K562 (cell line): ENCODE measurements at regions not wholly inside any gene's neighbourhood (a gene's known extent, or its start where the extent isn't known, plus 50 kb on each side); places are given as distances from the start of the nearest gene placed in this dataset.
"Not testable (repeated sequence)": the region's sequence is repeated elsewhere in the genome, so short reads cannot be mapped to it uniquely, and the experiment has no call there.

Experiments used
- ATAC-seq: fragments of 200-7000 bp; cut with Tn5 transposase; 3 replicates; pipeline ENCODE4 v1.9.1; 2020; ENCODE audit warnings: moderate library complexity
- BruUV-seq: library from RNA; stranded (reverse); fragments of 400-500 nt; replicated peaks from 2 replicates; lab custom pipeline; 2021; lab: Mats Ljungman, UMichigan
- CTCF ChIA-PET: fragments of 300-600 bp; formaldehyde crosslinking; extraction: SDS; loops from one replicate; lab custom pipeline; 2021; ENCODE audit warnings: low intra/inter-chr PET ratio; lab: Yijun Ruan, JAX
- POLR2A ChIA-PET: fragments of 300-600, 350-650 bp; sonication (Branson Sonifier 250); formaldehyde crosslinking; extraction: SDS; loops from one replicate; lab custom pipeline; 2021; ENCODE audit warnings: antibody characterized with exemption, inconsistent platforms; lab: Yijun Ruan, JAX
- DNase-seq, 4 experiments: peaks; one replicate each; pipeline versions ENCODE4 v3.0.0 to v3.0.0-alpha.2; 2011 to 2018; ENCODE audit warnings: low spot score in 3 of 4, mixed read lengths in 3 of 4; ENCODE audit errors: extremely low read depth in 1 of 4
- FAIRE-seq: peaks from 2 replicates; lab custom pipeline; 2011; peaks lifted over from hg19 to GRCh38; lab: Jason Lieb, UNC
- H2AFZ ChIP-seq: 2 replicates; pipeline ENCODE4 v1.6.0; 2011; ENCODE audit warnings: low read depth, low read length, control low read depth, inconsistent platforms
- H3K27ac ChIP-seq: fragments of 200-600 bp; 3 replicates; pipeline ENCODE4 v1.8.0; 2011; ENCODE audit warnings: low read depth, mild to moderate bottlenecking, control low read depth, inconsistent platforms, low read length, moderate library complexity, mixed read lengths; ENCODE audit errors: extremely low read depth
- H3K27me3 ChIP-seq, 2 experiments: fragments of 300-600 bp in 1 of 2; 2 replicates in 1 of 2; 3 replicates in 1 of 2; pipeline versions ENCODE4 v1.6.0 to v1.8.0; 2011; ENCODE audit warnings: inconsistent platforms in 2 of 2, low read length in 2 of 2, mild to moderate bottlenecking in 1 of 2, mixed read lengths in 1 of 2, moderate library complexity in 1 of 2; ENCODE audit not compliant: control insufficient read depth in 2 of 2, insufficient read depth in 2 of 2
- H3K36me3 ChIP-seq: fragments of 300-600 bp; 3 replicates; pipeline ENCODE4 v1.8.0; 2011; ENCODE audit warnings: mild to moderate bottlenecking, low read length, inconsistent platforms; ENCODE audit not compliant: control insufficient read depth, insufficient read depth
- H3K4me1 ChIP-seq, 2 experiments: fragments of 200-600 bp in 1 of 2; replicated peaks in 1 of 2; 2 replicates in 1 of 2; 3 replicates in 1 of 2; pipeline versions ENCODE4 v1.5.1 to v1.8.0; 2011; ENCODE audit warnings: inconsistent platforms in 2 of 2, low read length in 2 of 2, mild to moderate bottlenecking in 1 of 2, mixed read lengths in 1 of 2, moderate library complexity in 1 of 2; ENCODE audit not compliant: control insufficient read depth in 2 of 2, insufficient read depth in 2 of 2
- H3K4me2 ChIP-seq: 2 replicates; pipeline ENCODE4 v1.6.1; 2011; ENCODE audit warnings: low read length, control low read depth, inconsistent platforms, mixed read lengths; ENCODE audit not compliant: insufficient read depth
- H3K4me3 ChIP-seq: fragments of 200-600 bp; sonication (generic), shearing (Covaris generic); 2 replicates; pipeline ENCODE4 v1.5.1; 2016; ENCODE audit warnings: control low read depth, inconsistent platforms
- H3K79me2 ChIP-seq: fragments of 200-600 bp; 3 replicates; pipeline ENCODE4 v1.8.0; 2011; ENCODE audit warnings: low read length, inconsistent platforms; ENCODE audit not compliant: control insufficient read depth, insufficient read depth
- H3K9ac ChIP-seq, 2 experiments: 2 replicates each; pipeline versions ENCODE4 v1.6.0 to v1.6.1; 2011; ENCODE audit warnings: low read depth in 2 of 2, low read length in 2 of 2, control low read depth in 1 of 2, inconsistent platforms in 1 of 2, mild to moderate bottlenecking in 1 of 2, mixed read lengths in 1 of 2; ENCODE audit not compliant: insufficient read depth in 1 of 2
- H3K9me1 ChIP-seq: one replicate; pipeline ENCODE4 v1.6.0; 2011; ENCODE audit warnings: inconsistent platforms, mild to moderate bottlenecking, low read length, moderate library complexity; ENCODE audit not compliant: control insufficient read depth, insufficient read depth
- H3K9me3 ChIP-seq: replicated peaks from 2 replicates; pipeline ENCODE4 v1.5.1; 2011; ENCODE audit warnings: low read depth, low read length, inconsistent platforms; ENCODE audit not compliant: control insufficient read depth, insufficient read depth
- H4K20me1 ChIP-seq: replicated peaks from 2 replicates; pipeline ENCODE4 v1.6.1; 2011; ENCODE audit warnings: low read length, inconsistent platforms, mixed read lengths; ENCODE audit not compliant: control insufficient read depth, insufficient read depth
- CC2D1A ChIP-seq: fragments of 450-650 bp; IDR thresholded peaks from 2 replicates; pipeline ENCODE4 v1.6.1; 2017; ENCODE audit warnings: mild to moderate bottlenecking
- HDAC2 ChIP-seq: fragments of 450-650 bp; IDR thresholded peaks from 2 replicates; pipeline ENCODE4 v1.6.1; 2016; ENCODE audit warnings: mild to moderate bottlenecking
- RBBP5 ChIP-seq: fragments of 200-600 bp; sonication (generic); IDR thresholded peaks from 2 replicates; pipeline ENCODE4 v1.6.1; 2012; ENCODE audit warnings: borderline replicate concordance, mild to moderate bottlenecking, low read length, control low read depth, inconsistent platforms; ENCODE audit not compliant: insufficient read depth, poor library complexity, severe bottlenecking
- ZNF347 ChIP-seq: fragments of 450-650 bp; formaldehyde crosslinking; IDR thresholded peaks from 2 replicates; pipeline ENCODE4 v1.4.0; 2020; ENCODE audit warnings: low read depth, mild to moderate bottlenecking, moderate library complexity
- WGBS: fragments of 100-300 bp; shearing (Covaris generic); methylation state at CpG from one replicate; pipeline ENCODE4 v1.1.6; 2016; ENCODE audit warnings: low coverage, mixed read lengths; ENCODE audit not compliant: insufficient coverage; ENCODE audit errors: missing lambda C conversion rate; 5-methylcytosine and 5-hydroxymethylcytosine counted together
- in situ Hi-C: fragments of 300-500 bp; cut with MboI; formaldehyde crosslinking; loops from 4 replicates; pipeline ENCODE4 v1.15.0; 2018; ENCODE audit warnings: inconsistent platforms, mixed read lengths
- intact Hi-C: fragments of 100-400 bp; cut with micrococcal nuclease; formaldehyde crosslinking; loops from 2 replicates; pipeline ENCODE4 v1.14.2; 2022
- TF ChIP-seq, protein P1 (sequence below): fragments of 250-450 bp; sonication (Bioruptor Pico); IDR thresholded peaks from 2 replicates; pipeline ENCODE4 v1.5.1; 2021; ENCODE audit warnings: mild to moderate bottlenecking

DNA sequence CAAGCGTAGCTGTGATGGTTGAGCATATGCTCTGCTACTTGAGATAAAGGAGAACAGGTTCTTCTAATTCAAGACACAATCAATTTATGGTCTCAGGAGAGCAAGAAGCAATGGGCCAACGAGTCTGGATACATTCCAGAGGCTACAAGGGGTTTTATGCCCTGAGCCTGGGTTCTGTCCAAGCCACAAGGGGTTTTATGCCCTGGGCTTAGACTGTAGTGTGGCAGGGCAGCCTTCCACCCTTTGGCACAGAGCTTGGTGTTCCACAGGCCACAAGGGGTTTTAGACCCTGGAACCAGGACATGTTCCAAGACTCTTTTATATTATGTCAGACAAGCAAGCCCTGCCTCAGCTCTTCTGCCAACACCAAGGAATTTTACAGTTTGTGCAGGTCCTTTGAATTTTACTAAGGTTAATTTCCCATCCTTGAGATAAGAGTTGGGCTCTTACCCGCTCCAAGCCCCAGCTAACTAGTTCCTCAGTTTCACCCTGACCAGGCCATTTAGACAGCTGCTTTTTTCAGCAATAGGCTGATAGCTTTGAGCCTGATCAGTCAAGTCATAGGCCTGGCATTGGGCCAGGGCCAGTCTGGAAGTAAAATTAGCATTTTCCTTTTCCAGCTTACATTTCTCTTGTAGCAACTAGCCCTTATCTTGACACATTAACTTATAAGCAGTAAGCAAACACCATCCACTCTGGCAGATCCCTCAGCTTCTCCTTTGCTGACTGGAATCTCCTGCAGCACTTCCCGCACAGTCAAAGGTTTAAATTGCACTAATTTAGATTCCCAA, 95.0 kb downstream of the ZNF737 start (continued):
- TF ChIP-seq, protein P1, sequence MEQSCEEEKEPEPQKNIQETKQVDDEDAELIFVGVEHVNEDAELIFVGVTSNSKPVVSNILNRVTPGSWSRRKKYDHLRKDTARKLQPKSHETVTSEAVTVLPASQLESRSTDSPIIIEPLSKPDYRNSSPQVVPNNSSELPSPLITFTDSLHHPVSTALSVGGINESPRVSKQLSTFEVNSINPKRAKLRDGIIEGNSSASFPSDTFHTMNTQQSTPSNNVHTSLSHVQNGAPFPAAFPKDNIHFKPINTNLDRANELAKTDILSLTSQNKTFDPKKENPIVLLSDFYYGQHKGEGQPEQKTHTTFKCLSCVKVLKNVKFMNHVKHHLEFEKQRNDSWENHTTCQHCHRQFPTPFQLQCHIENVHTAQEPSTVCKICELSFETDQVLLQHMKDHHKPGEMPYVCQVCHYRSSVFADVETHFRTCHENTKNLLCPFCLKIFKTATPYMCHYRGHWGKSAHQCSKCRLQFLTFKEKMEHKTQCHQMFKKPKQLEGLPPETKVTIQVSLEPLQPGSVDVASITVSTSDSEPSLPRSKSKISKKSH = no peak
- TF ChIP-seq ZNF347 (CRISPR knock-in tag) = no peak
- no peak for TF ChIP-seq HDAC2
- no peak for TF ChIP-seq CC2D1A
- TF ChIP-seq RBBP5 = no peak
- TF ChIP-seq, all 486 proteins: peak for 0

DNA sequence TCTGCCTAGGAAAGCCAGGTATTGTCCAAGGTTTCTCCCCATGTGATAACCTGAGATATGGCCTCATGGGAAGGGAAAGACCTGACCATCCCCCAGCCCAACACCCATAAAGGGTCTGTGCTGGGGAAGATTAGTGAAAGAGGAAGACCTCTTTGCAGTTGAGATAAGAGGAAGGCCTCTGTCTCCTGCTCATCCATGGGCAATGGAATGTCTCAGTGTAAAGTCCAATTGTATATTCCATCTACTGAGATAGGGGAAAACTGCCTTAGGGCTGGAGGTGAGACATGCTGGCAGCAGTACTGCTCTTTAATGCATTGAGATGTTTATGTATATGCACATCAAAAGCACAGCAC, 99.0 kb downstream of the ZNF737 start:
- H3K27me3 ChIP-seq, CTCF ChIA-PET, POLR2A ChIA-PET, H3K27ac ChIP-seq, H3K9ac ChIP-seq, H3K9me1 ChIP-seq, in situ Hi-C loops, H3K36me3 ChIP-seq, DNase-seq, intact Hi-C loops, ATAC-seq, H4K20me1 ChIP-seq, FAIRE-seq, H2AFZ ChIP-seq, H3K4me3 ChIP-seq, BruUV-seq, H3K4me2 ChIP-seq, H3K9me3 ChIP-seq, H3K79me2 ChIP-seq, H3K4me1 ChIP-seq: not testable (repeated sequence)

DNA sequence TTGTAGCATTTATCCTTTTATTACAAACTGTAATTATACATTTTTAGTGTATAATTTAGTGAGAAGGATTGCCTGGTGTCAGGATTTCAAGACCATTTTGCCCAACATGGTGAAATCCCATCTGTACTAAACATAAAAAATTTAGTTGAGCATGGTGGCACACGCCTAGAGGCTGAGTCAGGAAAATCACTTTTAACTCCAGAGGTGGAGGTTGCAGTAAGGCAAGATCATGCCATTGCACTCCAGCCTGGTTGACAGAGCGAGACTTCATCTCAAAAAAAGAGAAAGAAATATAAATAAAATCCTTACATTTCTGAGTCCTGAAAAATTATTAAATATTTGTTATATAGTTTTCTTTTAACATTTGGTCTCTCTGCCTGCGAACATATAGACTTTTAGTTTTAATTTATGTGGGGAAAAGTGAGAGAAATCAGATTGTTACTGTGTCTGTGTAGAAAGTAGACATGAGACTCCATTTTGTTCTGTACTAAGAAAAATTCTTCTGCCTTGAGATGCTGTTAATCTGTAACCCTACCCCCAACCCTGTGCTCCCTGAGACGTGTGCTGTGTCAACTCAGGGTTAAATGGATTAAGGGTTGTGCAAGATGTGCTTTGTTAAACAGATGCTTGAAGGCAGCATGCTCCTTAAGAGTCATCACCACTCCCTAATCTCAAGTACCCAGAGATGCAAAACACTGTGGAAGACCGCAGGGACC, 99.5 kb downstream of the ZNF737 start:
- ATAC-seq, H2AFZ ChIP-seq, intact Hi-C loops, H3K9me1 ChIP-seq, H3K36me3 ChIP-seq, H3K79me2 ChIP-seq, H3K9ac ChIP-seq, H3K4me1 ChIP-seq, H3K4me3 ChIP-seq, H3K27me3 ChIP-seq, H3K27ac ChIP-seq, FAIRE-seq, CTCF ChIA-PET, H3K4me2 ChIP-seq, H3K9me3 ChIP-seq, BruUV-seq, POLR2A ChIA-PET, H4K20me1 ChIP-seq, DNase-seq, in situ Hi-C loops: not testable (repeated sequence)
- 0% methylated on average over 1 of the region's 5 CpGs for WGBS
